ENCODE measurements at regions not wholly inside any gene's neighbourhood (a gene's known extent, or its start where the extent isn't known, plus 50 kb on each side); places are given as distances from the start of the nearest gene placed in this dataset.
"Not testable (repeated sequence)": the region's sequence is repeated elsewhere in the genome, so short reads cannot be mapped to it uniquely, and the experiment has no call there.

DNA sequence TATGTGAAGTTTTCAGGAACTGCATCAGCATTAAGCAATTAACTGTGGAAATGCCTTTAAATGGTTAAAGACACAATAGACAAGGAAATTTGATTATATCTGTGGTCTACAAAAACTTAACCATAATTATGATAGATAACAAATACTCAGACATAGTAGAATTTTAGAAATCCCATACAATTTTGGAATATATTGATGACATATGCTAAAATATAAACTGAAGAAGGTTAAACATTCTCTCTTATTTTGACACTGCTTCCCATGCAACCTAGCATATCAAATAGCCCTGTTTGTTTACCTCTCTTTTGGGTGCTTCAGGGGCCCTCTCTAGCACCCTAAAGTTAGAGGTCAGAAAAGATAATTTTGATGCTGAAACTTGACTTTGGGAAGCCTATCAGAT is 1274.8 kb upstream of the SLC39A10 start:
- DNase-seq (ENCODE audit: low spot score): no peak

- DNase-seq (ENCODE audit: low spot score): no peak
These were observed 1277.0 kb upstream of the SLC39A10 start for GRCh38 chr2:194380011-194380410.

- not testable (repeated sequence) for DNase-seq (ENCODE audit: low spot score)
These were observed 1289.6 kb upstream of the SLC39A10 start for GRCh38 chr2:194367390-194367789.

GRCh38 chr2:194363878-194364277 is 1293.1 kb upstream of the SLC39A10 start:
- no peak for DNase-seq (ENCODE audit: low spot score)

DNA sequence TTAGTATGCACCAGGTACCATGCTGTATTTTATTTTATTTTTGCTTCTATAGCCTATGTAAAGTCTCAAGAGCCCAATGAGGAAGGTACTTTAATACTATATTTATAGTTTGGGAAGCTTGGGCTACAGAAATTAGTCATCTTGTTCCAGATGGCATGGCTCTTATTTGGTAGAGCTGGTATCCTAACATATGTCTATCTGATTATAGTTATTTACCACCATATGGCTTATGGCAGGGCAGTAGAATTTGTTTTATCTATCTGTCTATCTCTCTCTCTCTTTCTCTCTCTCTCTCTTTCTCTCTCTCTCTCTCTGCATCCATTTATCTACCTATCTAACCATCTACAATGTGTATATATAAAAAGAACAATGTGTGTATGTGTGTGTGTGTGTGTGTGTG is 1293.7 kb upstream of the SLC39A10 start:
- no peak for DNase-seq (ENCODE audit: low spot score)

DNA sequence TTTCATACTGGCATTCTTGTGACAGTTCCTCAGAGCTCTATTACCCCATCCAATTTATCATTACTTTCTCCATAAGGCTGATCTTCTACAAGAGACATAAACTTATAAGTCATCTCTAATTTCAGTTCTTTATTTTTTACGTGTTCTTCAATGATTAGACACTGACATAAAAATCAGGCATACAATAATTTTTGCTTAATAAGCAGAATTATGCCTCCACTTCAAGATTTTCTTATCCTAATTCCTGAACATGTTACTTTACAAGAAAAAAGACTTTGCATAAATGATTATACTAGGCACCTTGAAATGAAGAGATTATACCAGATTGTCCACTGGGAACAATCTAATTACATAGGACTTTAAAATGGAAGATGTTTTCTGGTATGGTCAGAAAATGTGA is 1304.5 kb upstream of the SLC39A10 start:
- no peak for DNase-seq (ENCODE audit: low spot score)

DNA sequence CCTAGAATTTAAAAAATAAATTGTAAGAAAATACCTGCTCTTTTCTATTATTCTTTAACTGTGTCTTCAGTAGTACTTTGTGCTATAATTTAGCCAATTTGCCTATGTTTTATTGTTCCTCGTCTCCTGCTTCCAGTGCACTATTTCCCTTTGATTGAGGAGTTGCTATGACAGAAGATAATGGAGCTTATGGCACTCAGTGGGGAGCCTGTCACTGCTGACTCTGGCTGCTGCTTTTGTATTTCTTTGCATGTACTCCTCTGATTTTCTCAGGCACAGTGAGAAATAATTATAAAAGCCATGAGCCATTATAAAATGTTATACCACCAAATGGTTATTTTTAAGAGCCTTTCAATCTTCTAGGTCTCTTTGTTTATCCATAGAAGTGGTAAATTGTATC is 1310.8 kb upstream of the SLC39A10 start:
- no peak for DNase-seq (ENCODE audit: low spot score)

- no peak for DNase-seq (ENCODE audit: low spot score)
These were observed 1311.7 kb upstream of the SLC39A10 start for GRCh38 chr2:194345347-194345746.

DNA sequence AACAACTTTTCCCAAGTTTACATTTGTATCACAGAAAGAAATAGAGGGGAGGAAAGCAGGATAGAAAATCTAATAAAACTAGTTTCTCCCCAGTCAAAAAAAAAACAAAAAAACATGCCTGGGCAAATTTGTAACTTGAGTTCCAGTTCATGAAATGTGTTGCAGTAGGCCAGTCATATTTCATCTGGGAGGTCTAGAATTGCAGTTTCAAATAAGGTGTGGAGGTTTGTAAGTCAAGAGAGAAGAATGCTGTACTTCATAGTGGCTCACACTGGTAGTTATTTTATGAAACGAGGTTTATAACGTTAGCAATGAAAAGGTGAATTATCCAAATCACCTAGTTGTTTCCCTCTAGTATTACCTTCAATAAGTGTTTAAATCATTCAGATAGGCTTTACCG is 1313.9 kb upstream of the SLC39A10 start:
- no peak for DNase-seq (ENCODE audit: low spot score)

- no peak for DNase-seq (ENCODE audit: low spot score)
These were observed 1324.1 kb upstream of the SLC39A10 start for GRCh38 chr2:194332799-194333490.

GRCh38 chr2:194328456-194328855 is 1328.6 kb upstream of the SLC39A10 start:
- DNase-seq (ENCODE audit: low spot score): no peak

- no peak for DNase-seq (ENCODE audit: low spot score)
These were observed 1329.7 kb upstream of the SLC39A10 start for GRCh38 chr2:194327196-194327888.

DNA sequence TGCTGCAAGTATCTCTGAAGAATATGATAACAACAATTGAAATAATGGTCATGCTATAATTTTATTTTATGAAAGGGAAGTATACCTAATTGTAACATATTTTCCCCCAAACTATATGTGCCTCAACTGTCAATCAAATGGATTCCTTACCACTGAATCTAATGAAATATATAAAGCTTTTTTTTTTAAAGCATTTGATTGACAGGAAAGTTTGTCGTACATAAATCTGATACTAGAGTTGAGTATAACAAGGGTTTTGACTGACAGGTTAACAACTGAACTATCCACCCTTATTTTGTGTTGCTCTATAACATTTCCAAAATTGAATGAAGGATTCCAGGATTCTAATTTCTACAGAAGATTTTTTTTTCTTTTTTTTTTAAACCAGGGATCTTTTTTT is 1333.3 kb upstream of the SLC39A10 start:
- DNase-seq (ENCODE audit: low spot score): no peak

DNA sequence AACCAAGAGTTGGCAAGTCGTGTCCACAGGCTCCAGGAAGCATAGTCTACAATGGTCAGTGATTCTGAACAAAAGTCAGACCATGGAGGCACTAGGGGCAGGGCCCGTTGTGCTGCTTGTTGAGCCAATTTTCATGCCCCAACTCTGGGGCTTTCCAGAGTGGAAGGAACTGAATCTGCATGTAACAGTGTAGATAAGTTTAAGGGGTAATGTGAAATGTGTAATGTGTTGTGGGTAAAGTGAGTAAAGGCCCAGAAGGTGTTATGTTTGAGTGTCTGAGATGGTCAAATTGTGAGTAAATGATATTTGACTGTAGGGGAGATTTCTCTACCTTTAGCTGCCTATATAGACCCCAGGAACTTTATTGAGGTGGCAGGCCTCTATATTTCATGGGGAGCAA is 1336.5 kb upstream of the SLC39A10 start:
- no peak for DNase-seq (ENCODE audit: low spot score)

- DNase-seq (ENCODE audit: low spot score): no peak
These were observed 1337.6 kb upstream of the SLC39A10 start for GRCh38 chr2:194319222-194319992.

DNA sequence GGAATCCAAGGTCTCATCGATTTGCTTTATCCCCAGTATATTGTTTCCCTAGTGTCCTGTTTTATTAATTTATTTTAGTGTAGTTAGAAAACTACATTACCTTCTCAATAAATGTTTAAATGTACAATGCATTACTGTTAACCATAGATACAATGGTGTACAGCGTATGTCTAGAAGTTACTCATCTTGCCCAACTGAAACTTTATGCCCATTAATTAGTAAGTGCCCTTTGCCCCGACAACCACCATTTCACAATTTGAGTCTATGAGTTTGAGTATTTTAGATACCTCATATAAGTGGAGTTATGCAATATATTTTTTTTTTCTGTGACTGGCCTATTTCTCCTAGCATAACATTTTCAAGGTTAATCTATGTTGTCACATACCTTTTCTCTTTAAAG is 1343.0 kb upstream of the SLC39A10 start:
- DNase-seq (ENCODE audit: low spot score): no peak

GRCh38 chr2:194304191-194304590 is 1352.8 kb upstream of the SLC39A10 start:
- DNase-seq (ENCODE audit: low spot score): no peak

DNA sequence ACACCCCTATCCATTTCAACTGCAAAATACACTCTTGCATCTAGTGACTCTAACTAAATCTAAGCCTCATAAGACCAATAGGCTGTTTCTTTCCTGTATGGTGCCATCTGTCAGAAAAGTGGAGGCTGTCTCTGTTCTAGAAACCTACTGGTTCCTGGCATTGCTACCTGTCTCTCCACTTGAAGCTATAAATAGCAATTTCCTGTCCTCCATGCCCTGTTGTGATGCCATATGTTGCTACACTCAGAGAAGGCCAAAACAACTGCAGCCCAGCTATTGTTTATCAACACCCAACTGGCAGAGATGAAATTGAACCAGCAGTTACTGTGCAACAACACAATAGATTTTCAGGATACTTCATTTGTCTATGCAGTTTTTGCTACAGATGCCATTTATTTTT is 1355.1 kb upstream of the SLC39A10 start:
- DNase-seq (ENCODE audit: low spot score): no peak

DNA sequence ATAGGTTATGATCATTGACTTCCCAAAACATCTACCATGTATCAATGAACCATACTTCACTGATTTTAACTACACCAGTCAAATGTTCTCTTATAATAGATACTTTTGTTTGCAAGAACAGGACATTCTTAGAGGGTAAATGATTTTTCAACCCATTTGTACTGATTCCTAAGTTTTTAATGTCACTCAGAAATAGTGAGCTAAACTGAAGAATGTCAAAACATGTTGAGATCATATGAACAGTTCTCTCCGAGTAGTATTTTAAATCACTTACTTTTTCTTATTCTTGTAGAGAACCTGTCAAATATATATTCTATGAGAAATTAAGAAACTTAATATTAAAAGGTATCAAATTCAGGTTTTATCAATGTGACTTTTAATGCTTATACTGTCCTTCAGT is 1362.9 kb upstream of the SLC39A10 start:
- no peak for DNase-seq (ENCODE audit: low spot score)

DNA sequence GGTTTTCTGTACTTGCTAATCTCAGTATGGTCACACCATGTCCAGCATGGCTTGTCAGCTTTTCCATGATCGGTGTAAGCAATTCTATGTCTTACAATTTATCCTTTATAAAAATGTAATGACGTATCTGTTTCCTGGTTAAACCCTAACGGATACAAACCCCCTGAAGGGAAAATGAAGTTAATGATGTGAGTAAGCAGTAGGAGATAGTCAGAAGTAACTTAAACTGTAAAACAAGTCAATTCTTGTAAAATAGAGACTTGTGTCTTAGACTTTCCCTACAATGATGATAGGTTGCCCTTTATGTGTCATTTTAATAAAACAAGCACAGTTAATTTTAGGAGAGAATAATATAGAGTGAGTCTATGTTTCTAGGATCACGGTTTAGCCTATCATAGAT is 1365.9 kb upstream of the SLC39A10 start:
- no peak for DNase-seq (ENCODE audit: low spot score)

DNA sequence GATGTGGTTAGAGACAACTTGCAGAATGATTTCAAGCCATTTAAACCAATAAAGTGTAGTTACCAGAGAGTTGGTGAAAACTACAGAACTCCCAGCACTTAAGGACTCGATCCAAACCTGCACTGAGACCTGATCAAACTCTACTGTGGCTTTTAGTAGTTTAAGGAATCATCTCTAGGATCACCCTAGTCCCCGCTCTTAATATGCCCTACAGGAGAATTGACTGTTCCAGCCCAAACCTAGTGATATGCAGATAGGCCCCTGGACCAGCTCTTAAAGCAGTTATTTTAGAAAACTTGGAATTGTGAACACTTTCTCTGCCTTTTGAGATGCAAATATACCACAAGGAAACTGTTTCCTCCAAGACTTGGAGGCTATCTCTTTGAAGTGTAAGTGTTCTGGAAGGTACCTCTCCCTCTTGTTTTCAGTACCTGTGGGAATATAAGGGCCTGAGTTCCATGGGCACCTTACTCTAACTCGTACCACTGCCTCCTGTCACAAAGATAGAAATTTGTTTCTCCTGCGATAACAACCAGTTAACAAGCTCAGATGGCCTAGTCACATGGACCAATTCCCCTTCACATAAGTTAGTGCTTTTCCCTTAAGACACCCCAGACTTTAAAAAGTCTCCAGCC is 1367.2 kb upstream of the SLC39A10 start:
- no peak for DNase-seq (ENCODE audit: low spot score)

- not testable (repeated sequence) for DNase-seq (ENCODE audit: low spot score)
These were observed 1380.4 kb upstream of the SLC39A10 start for GRCh38 chr2:194276667-194277066.

All from CD4-positive, alpha-beta T cell treated with Interleukin-6 at 100 ng/mL for 8 hours (primary cell).